ENCODE measurements at regions not wholly inside any gene's neighbourhood (a gene's known extent, or its start where the extent isn't known, plus 50 kb on each side); places are given as distances from the start of the nearest gene placed in this dataset.

DNA sequence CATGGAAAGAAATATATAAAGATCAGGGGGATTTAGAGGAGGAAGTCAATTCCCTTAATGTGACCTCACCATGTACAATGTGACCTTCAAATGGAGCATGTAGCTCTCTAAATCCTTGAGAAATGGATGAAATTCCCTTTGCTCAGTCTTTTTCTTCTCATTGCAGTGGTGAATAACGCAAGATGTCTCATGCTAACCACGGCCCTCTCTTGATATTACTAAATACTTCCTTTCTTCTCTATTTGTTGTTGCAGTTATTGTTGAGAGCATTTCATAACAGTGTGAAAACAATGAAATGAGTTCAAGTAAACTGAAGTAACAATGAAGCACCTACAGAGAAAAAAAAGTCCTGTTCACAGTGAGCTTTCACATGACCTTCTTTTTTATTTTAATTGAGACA lies 55.6 kb downstream of the ZNF281 start:
- DNase-seq = no peak

GRCh38 chr1:200353232-200353631 lies 56.6 kb downstream of the ZNF281 start:
- no peak for DNase-seq

GRCh38 chr1:200351826-200352549 lies 57.8 kb downstream of the ZNF281 start:
- DNase-seq = no peak

DNA sequence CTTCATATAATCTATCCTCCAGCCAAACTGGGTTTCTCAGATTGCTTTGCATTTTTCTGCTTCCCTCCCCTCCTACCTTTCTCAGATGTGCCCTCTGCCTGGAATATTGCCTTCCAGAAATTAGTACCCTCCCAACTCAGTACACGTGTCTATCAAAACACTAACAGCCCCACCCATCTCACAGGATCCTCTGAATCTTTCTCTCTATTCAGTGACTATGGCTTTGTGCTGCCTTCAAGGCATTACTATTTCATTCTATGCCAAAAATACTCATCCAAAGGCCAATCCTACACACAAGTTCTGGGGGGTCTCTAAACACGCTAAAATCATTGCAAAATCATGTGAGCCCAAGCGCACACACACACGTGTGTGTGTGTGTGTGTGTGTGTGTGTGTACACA lies 58.4 kb downstream of the ZNF281 start:
- DNase-seq = no peak

DNA sequence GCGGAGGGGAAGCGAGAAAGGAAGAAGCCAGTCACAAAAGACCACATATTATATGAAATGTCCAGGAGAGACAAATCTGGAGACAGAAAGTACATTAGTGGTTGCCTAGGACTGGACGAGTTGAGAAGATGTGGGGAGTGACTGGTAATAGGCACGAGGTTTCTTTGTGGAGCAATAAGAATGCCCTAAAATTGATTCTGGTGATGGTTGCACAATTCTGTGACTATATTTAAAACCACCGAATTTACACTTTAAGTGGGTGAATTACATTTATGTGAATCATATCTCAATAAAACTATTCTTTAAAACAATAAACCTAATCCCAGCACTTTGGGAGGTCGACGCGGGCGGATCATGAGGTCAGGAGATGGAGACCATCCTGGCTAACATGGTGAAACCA lies 63.1 kb downstream of the ZNF281 start:
- DNase-seq = no peak

DNA sequence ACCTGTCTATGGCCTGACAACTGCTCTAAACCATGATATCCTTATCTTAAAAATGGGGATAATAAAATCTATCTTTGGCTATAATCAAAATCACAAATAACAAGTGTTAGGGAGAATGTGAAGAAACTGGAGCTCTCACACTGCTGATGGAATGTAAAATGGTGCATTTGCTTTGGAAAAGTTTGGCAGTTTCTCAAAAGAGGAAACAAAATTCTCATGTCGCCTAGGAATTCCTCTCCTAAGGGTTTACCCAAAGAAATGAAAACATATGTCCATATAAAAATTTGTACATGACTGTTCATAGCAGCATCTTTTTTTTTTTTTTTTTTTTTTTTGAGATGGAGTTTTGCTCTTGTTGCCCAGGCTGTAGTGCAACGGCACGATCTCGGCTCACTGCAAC lies 64.3 kb downstream of the ZNF281 start:
- DNase-seq = no peak

GRCh38 chr1:200343874-200344273 lies 66.0 kb downstream of the ZNF281 start:
- no peak for DNase-seq

GRCh38 chr1:200342511-200343311 lies 67.1 kb downstream of the ZNF281 start:
- no peak for DNase-seq

DNA sequence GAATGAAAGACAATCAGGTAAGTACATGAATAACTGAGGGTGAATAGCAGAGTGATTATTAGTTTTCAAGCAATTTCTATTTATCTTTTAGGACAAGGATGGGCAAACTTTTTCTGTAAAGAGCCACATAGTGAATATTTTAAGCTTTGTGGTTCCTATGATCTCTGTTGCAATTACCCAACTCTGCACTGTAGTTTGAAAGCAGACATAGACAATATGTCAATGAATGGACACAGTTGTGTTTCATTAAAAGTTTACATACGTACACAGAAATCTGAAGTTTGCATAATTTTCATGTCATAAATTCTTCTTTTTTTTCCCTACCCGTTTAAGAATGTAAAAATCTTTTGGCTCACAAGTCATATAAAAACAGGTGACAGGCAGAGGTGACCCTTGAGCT lies 71.4 kb downstream of the ZNF281 start:
- DNase-seq = no peak

- no peak for DNase-seq
Observed at GRCh38 chr1:200337831-200338230, 72.0 kb downstream of the ZNF281 start.

DNA sequence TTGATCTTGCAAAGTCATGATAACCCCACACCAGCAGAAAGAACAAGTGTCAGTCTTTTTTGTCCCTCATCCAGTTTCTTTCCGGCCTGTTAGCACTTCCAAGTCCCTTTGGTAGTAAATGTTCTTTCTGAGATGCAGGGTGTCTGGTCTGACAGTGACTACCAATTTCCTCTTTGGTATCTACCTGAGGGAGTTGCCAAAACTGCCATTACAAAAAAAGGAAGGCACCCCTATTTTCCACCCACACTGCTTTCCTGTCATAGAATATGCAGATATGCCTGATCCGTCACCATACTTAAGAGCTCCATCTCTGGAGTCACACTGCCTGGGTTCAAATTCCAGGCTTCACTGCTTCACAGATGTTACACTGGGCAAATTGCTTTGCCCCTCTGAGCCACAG lies 72.4 kb downstream of the ZNF281 start:
- no peak for DNase-seq

- DNase-seq = no peak
Observed at GRCh38 chr1:200336901-200337391, 72.9 kb downstream of the ZNF281 start.

- no peak for DNase-seq
Observed at GRCh38 chr1:200336101-200336845, 73.6 kb downstream of the ZNF281 start.

DNA sequence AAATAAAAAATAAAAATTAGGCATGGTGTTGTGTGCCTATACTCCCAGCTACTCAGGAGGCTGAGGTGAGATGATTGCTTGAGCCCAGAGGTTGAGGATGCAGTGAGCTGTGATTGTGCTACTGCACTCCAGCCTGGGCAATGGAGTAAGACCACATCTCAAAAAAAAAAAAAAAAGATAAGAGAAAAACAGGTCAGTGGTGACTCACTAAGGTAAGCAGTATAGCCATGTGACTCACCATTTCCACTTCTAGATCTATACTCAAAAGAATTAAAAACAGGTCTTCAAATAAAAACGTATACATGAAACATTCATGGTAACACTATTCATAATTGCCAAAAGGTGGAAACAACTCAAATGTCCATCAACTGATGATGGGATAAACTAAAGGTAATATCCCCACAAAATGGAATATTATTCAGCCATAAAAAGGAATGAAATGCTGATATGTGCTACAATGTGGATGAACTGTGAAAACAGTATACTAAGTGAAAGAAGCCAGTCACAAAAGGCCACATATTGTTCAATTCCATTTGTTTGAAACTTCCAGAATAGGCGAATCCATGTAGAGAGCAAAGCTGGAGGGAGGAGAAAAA lies 75.1 kb downstream of the ZNF281 start:
- no peak for DNase-seq

DNA sequence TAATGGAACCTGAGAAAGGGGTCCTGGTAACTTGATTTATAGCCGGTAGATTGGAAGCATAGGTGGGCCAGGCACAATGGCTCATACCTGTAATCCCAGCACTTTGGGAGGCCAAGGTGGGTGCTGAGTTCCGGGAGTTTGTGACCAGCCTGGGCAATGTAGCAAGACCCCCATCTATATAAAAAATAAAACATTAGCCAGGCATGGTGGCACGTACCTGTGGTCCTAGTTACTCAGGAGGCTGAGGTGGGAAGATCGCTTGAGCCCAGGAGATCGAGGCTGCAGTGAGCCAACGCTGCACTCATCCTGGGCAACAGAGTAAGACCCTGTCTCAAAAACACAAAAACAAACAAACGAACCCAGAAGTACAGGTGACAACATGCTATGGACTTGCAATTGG lies 76.5 kb downstream of the ZNF281 start:
- no peak for DNase-seq

- no peak for DNase-seq
Observed at GRCh38 chr1:200332716-200333115, 77.1 kb downstream of the ZNF281 start.

DNA sequence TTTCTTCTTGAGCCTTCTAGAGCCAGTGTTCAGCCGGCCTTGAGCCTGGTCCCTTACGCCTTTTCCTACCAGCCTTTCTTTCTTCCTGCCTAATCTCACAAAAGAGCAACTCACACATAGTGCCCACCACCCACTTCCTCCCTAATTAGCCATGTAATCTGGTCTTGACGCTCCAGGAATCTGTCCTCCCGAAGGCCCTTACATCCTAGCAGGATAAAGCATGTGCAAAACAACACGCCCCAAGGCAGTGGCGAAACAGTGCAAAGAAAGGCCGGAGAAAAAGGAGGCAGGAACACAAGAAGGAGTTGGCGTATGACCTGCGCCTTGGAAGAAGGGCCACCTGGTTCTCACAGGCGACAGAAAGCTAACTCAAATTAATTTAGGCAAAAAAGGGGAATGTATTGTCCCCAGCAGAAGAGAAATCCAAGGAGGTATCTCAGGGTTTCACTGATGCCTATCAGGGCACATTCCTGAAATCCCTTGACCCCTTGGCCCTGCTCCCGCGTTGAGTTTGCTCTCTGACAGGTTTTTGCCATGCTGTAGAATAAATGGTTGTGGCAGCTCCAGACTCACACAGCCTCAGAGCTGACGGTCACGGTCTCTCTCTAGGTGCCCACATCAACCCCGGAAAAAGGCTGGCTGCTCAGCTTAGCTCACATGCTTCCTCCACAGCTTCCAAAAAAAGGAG lies 79.0 kb downstream of the ZNF281 start:
- no peak for DNase-seq

GRCh38 chr1:200329208-200329882 lies 80.5 kb downstream of the ZNF281 start:
- no peak for DNase-seq

GRCh38 chr1:200328379-200328778 lies 81.5 kb downstream of the ZNF281 start:
- DNase-seq = no peak

DNA sequence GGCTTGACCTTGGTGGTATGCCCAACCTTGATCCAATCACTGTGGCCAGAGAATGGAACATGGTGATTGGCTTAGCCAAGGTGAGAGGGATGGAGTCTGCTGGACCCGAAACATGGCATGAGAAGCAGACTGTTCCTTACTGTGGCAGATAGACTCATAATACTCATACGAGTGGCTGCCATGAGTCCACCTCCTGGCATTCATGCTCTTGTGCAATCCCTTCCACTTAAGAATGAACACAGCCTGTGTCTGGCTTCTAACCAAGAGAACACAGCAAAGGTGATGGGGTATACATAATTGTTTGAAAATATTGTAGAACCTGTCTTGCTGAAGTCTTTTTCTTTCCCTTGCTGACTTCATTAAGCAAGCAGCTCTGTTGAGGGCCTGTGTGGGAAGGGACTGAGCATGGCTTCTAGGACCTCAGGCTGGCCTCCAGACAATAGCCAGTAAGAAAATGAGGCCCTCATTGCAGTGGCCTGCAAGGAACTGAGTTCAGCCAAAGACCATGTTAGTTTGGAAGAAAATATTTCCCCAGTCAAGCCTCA lies 85.9 kb downstream of the ZNF281 start:
- no peak for DNase-seq

DNA sequence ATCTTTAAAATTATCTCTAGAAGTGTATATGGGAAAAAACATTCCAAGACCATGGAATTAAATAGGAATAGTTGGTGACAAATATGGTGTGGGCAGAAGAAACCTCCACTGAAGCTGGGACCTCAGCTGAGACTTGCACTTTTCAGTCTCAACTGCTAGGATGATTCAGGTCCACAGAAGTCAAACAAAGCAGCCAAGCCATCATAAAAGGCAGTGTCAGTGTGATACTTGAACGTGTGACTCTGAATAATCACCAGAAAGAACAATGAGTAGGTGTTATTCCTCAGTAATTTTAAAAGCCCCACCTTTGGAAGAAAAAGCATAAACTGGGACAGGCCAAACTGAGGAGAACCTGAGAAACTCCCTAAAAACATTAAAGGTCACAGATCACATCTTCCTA lies 90.7 kb downstream of the ZNF281 start:
- no peak for DNase-seq

- DNase-seq = no peak
Observed at GRCh38 chr1:200317236-200317635, 92.6 kb downstream of the ZNF281 start.
